Muscle of leg (tissue), 3 donors: ENCODE measurements at regions not wholly inside any gene's neighbourhood (a gene's known extent, or its start where the extent isn't known, plus 50 kb on each side); places are given as distances from the start of the nearest gene placed in this dataset.
"Not testable (repeated sequence)": the region's sequence is repeated elsewhere in the genome, so short reads cannot be mapped to it uniquely, and the experiment has no call there.

Experiments used
- DNase-seq: peaks from one replicate; pipeline ENCODE4 v3.0.0; 2013
- H3K27ac ChIP-seq: one replicate; pipeline ENCODE4 v1.5.1; 2013; ENCODE audit warnings: mild to moderate bottlenecking, low read length, control low read depth
- H3K27me3 ChIP-seq: one replicate; pipeline ENCODE4 v1.6.1; 2013; ENCODE audit warnings: low read length; ENCODE audit not compliant: control insufficient read depth, insufficient read depth
- H3K36me3 ChIP-seq: one replicate; pipeline ENCODE4 v1.6.1; 2013; ENCODE audit warnings: low read length; ENCODE audit not compliant: control insufficient read depth, insufficient read depth
- H3K4me1 ChIP-seq: one replicate; pipeline ENCODE4 v1.6.1; 2013; ENCODE audit warnings: low read length; ENCODE audit not compliant: control insufficient read depth, insufficient read depth
- H3K4me3 ChIP-seq: one replicate; pipeline ENCODE4 v1.5.1; 2013; ENCODE audit warnings: low read length, control low read depth
- H3K9me3 ChIP-seq: replicated peaks from 2 replicates; pipeline ENCODE4 v1.6.1; 2013; ENCODE audit warnings: low read depth, low read length; ENCODE audit not compliant: control insufficient read depth
- WGBS: methylation state at CpG from one replicate; pipeline ENCODE4 v1.1.5; 2013; ENCODE audit warnings: missing lambda C conversion rate; ENCODE audit not compliant: insufficient coverage; 5-methylcytosine and 5-hydroxymethylcytosine counted together

GRCh38 chr1:95625224-95625623 is 391.2 kb downstream of the RWDD3 start:
- Histone ChIP-seq H3K27me3 (no peaks in the 10 kb centered on the region), H3K4me3 (no peak overlapping the region), H3K4me1 (no peaks in the 10 kb centered on the region), H3K27ac (no peak overlapping the region), H3K9me3 (no peaks in the 10 kb centered on the region), H3K36me3 (no peaks in the 10 kb centered on the region)
- WGBS = 67% methylated on average over 1 of the region's 1 CpG
- DNase-seq = no peak

- DNase-seq = no peak
- H3K36me3 ChIP-seq = no peaks in the 10 kb centered on the region
- H3K4me3 ChIP-seq = no peak overlapping the region
- H3K9me3 ChIP-seq = no peaks in the 10 kb centered on the region
- no peaks in the 10 kb centered on the region for H3K4me1 ChIP-seq
- WGBS = 92% methylated on average over 5 of the region's 6 CpGs
- no peaks in the 10 kb centered on the region for H3K27me3 ChIP-seq
- H3K27ac ChIP-seq = no peak overlapping the region
Measured at GRCh38 chr1:95627244-95627643, 393.2 kb downstream of the RWDD3 start.

GRCh38 chr1:95631695-95632094 is 397.7 kb downstream of the RWDD3 start:
- no peak overlapping the region for H3K4me3 ChIP-seq
- WGBS = 96% methylated on average over 3 of the region's 3 CpGs
- DNase-seq = no peak

GRCh38 chr1:95635811-95636210 is 401.8 kb downstream of the RWDD3 start:
- Histone ChIP-seq H3K4me1 (no peaks in the 10 kb centered on the region), H3K4me3 (no peak overlapping the region), H3K27ac (no peak overlapping the region), H3K36me3 (no peaks in the 10 kb centered on the region), H3K9me3 (no peaks in the 10 kb centered on the region), H3K27me3 (no peaks in the 10 kb centered on the region)
- DNase-seq = no peak
- no CpG with 5 or more reads among the region's 3 CpGs for WGBS

More at GRCh38 chr1:95631695-95632094, 397.7 kb downstream of the RWDD3 start:
- H3K36me3 ChIP-seq = no peaks in the 10 kb centered on the region
- H3K4me1 ChIP-seq = no peaks in the 10 kb centered on the region
- no peaks in the 10 kb centered on the region for H3K9me3 ChIP-seq
- H3K27ac ChIP-seq = no peak overlapping the region
- no peaks in the 10 kb centered on the region for H3K27me3 ChIP-seq

GRCh38 chr1:95636897-95637296 is 402.9 kb downstream of the RWDD3 start:
- Histone ChIP-seq H3K4me3 (no peak overlapping the region), H3K36me3 (no peaks in the 10 kb centered on the region)
- 100% methylated on average over 1 of the region's 1 CpG for WGBS

GRCh38 chr1:95640746-95641145 is 406.7 kb downstream of the RWDD3 start:
- WGBS = 20% methylated on average over 1 of the region's 2 CpGs
- DNase-seq = peak; percentile 38

More at GRCh38 chr1:95636897-95637296, 402.9 kb downstream of the RWDD3 start:
- no peaks in the 10 kb centered on the region for H3K9me3 ChIP-seq
- no peak overlapping the region for H3K27ac ChIP-seq
- H3K27me3 ChIP-seq = no peaks in the 10 kb centered on the region
- H3K4me1 ChIP-seq = no peaks in the 10 kb centered on the region
- DNase-seq = no peak

GRCh38 chr1:95641386-95641785 is 407.4 kb downstream of the RWDD3 start:
- WGBS = 81% methylated on average over 2 of the region's 2 CpGs
- H3K4me1 ChIP-seq = no peaks in the 10 kb centered on the region

More at GRCh38 chr1:95640746-95641145, 406.7 kb downstream of the RWDD3 start:
- Histone ChIP-seq H3K9me3 (no peaks in the 10 kb centered on the region), H3K27ac (no peak overlapping the region), H3K4me1 (no peaks in the 10 kb centered on the region), H3K36me3 (no peaks in the 10 kb centered on the region), H3K4me3 (no peak overlapping the region), H3K27me3 (no peaks in the 10 kb centered on the region)

GRCh38 chr1:95642035-95642434 is 408.0 kb downstream of the RWDD3 start:
- no peak overlapping the region for H3K4me3 ChIP-seq
- no peaks in the 10 kb centered on the region for H3K36me3 ChIP-seq
- H3K27ac ChIP-seq = no peak overlapping the region
- no peaks in the 10 kb centered on the region for H3K4me1 ChIP-seq
- H3K27me3 ChIP-seq = no peaks in the 10 kb centered on the region
- no peak for DNase-seq
- 85% methylated on average over 2 of the region's 2 CpGs for WGBS
- no peaks in the 10 kb centered on the region for H3K9me3 ChIP-seq

More at GRCh38 chr1:95641386-95641785, 407.4 kb downstream of the RWDD3 start:
- H3K27ac ChIP-seq = no peak overlapping the region
- H3K9me3 ChIP-seq = no peaks in the 10 kb centered on the region
- no peaks in the 10 kb centered on the region for H3K36me3 ChIP-seq
- H3K4me3 ChIP-seq = no peak overlapping the region
- DNase-seq = no peak
- no peaks in the 10 kb centered on the region for H3K27me3 ChIP-seq

- H3K4me1 ChIP-seq = no peaks in the 10 kb centered on the region
- no peaks in the 10 kb centered on the region for H3K27me3 ChIP-seq
- H3K36me3 ChIP-seq = no peaks in the 10 kb centered on the region
- no peaks in the 10 kb centered on the region for H3K9me3 ChIP-seq
- no peak overlapping the region for H3K27ac ChIP-seq
- DNase-seq = no peak
- H3K4me3 ChIP-seq = no peak overlapping the region
- whole genome bisulfite sequencing = no CpG with 5 or more reads among the region's 3 CpGs
Measured at GRCh38 chr1:95643071-95643470, 409.1 kb downstream of the RWDD3 start.

GRCh38 chr1:95645126-95645525 is 411.1 kb downstream of the RWDD3 start:
- H3K4me1 ChIP-seq = not testable (repeated sequence)
- 82% methylated on average over 2 of the region's 6 CpGs for WGBS

GRCh38 chr1:95650631-95651030 is 416.6 kb downstream of the RWDD3 start:
- H3K4me3 ChIP-seq = no peak overlapping the region
- H3K4me1 ChIP-seq = no peaks in the 10 kb centered on the region
- H3K36me3 ChIP-seq = no peaks in the 10 kb centered on the region
- no peak for DNase-seq
- H3K27ac ChIP-seq = no peak overlapping the region
- H3K9me3 ChIP-seq = no peaks in the 10 kb centered on the region
- 100% methylated on average over 1 of the region's 3 CpGs for WGBS
- no peaks in the 10 kb centered on the region for H3K27me3 ChIP-seq

More at GRCh38 chr1:95645126-95645525, 411.1 kb downstream of the RWDD3 start:
- H3K36me3 ChIP-seq, DNase-seq, H3K9me3 ChIP-seq, H3K27me3 ChIP-seq, H3K27ac ChIP-seq, H3K4me3 ChIP-seq: not testable (repeated sequence)
